ENCODE measurements at regions not wholly inside any gene's neighbourhood (a gene's known extent, or its start where the extent isn't known, plus 50 kb on each side); places are given as distances from the start of the nearest gene placed in this dataset.

- Mint-ChIP-seq H3K4me1 (no peaks in the 10 kb centered on the region), H3K36me3 (no peaks in the 10 kb centered on the region), H3K27ac (no peak overlapping the region), H3K9me3 (ENCODE audit: low read depth) (no peaks in the 10 kb centered on the region), H3K4me3 (no peak overlapping the region), H3K27me3 (no peaks in the 10 kb centered on the region)
- ATAC-seq (no peak), DNase-seq (no peak)
- CTCF ChIA-PET, result no interaction called here
Measured at GRCh38 chr10:130661419-130661818, 525.2 kb downstream of the GLRX3 start.

- Mint-ChIP-seq H3K4me3 (no peak overlapping the region), H3K4me1 (no peaks in the 10 kb centered on the region), H3K27me3 (no peaks in the 10 kb centered on the region), H3K9me3 (ENCODE audit: low read depth) (no peaks in the 10 kb centered on the region), H3K36me3 (no peaks in the 10 kb centered on the region), H3K27ac (no peak overlapping the region)
- DNase-seq (peak; percentile 16), ATAC-seq (no peak)
- CTCF ChIA-PET, result no interaction called here
Measured at GRCh38 chr10:130662775-130663174, 526.6 kb downstream of the GLRX3 start.

- Mint-ChIP-seq H3K27me3 (no peaks in the 10 kb centered on the region), H3K4me3 (no peak overlapping the region), H3K9me3 (ENCODE audit: low read depth) (no peaks in the 10 kb centered on the region), H3K36me3 (no peaks in the 10 kb centered on the region), H3K27ac (no peak overlapping the region), H3K4me1 (no peaks in the 10 kb centered on the region)
- DNase-seq (no peak), ATAC-seq (no peak)
- CTCF ChIA-PET, result no interaction called here
Measured at GRCh38 chr10:130664526-130664925, 528.3 kb downstream of the GLRX3 start.

GRCh38 chr10:130666215-130666614 is 530.0 kb downstream of the GLRX3 start:
- ATAC-seq, result no peak
- Mint-ChIP-seq H3K9me3 (ENCODE audit: low read depth) (no peaks in the 10 kb centered on the region), H3K36me3 (no peaks in the 10 kb centered on the region), H3K4me1 (no peaks in the 10 kb centered on the region), H3K27ac (no peak overlapping the region), H3K4me3 (no peak overlapping the region), H3K27me3 (no peaks in the 10 kb centered on the region)
- no peak for DNase-seq
- CTCF ChIA-PET, result no interaction called here

GRCh38 chr10:130686689-130687300 is 550.6 kb downstream of the GLRX3 start:
- Mint-ChIP-seq H3K9me3 (ENCODE audit: low read depth) (peaks cover 5% of the 10 kb centered on the region), H3K36me3 (no peaks in the 10 kb centered on the region), H3K27ac (no peak overlapping the region), H3K27me3 (no peaks in the 10 kb centered on the region), H3K4me1 (no peaks in the 10 kb centered on the region), H3K4me3 (no peak overlapping the region)
- no peak for DNase-seq
- CTCF ChIA-PET, result no interaction called here
- ATAC-seq, result no peak

- H3K36me3 Mint-ChIP-seq, result no peaks in the 10 kb centered on the region
- H3K27me3 Mint-ChIP-seq, result no peaks in the 10 kb centered on the region
- H3K4me3 Mint-ChIP-seq, result no peak overlapping the region
- no peaks in the 10 kb centered on the region for H3K4me1 Mint-ChIP-seq
- H3K9me3 Mint-ChIP-seq (ENCODE audit: low read depth), result peaks cover 5% of the 10 kb centered on the region
- H3K27ac Mint-ChIP-seq, result no peak overlapping the region
- CTCF ChIA-PET, result no interaction called here
- DNase-seq, result no peak
- no peak for ATAC-seq
Measured at GRCh38 chr10:130687566-130687965, 551.4 kb downstream of the GLRX3 start.

GRCh38 chr10:130689743-130690626 is 553.8 kb downstream of the GLRX3 start:
- H3K9me3 Mint-ChIP-seq (ENCODE audit: low read depth), result no peaks in the 10 kb centered on the region
- CTCF ChIA-PET, result no interaction called here
- DNase-seq, result no peak
- H3K4me3 Mint-ChIP-seq, result no peak overlapping the region
- no peaks in the 10 kb centered on the region for H3K4me1 Mint-ChIP-seq
- H3K36me3 Mint-ChIP-seq, result no peaks in the 10 kb centered on the region
- H3K27ac Mint-ChIP-seq, result no peak overlapping the region
- H3K27me3 Mint-ChIP-seq, result no peaks in the 10 kb centered on the region
- no peak for ATAC-seq

GRCh38 chr10:130691776-130692175 is 555.6 kb downstream of the GLRX3 start:
- CTCF ChIA-PET, result no interaction called here
- Mint-ChIP-seq H3K27me3 (no peaks in the 10 kb centered on the region), H3K4me1 (no peaks in the 10 kb centered on the region), H3K27ac (no peak overlapping the region), H3K9me3 (ENCODE audit: low read depth) (no peaks in the 10 kb centered on the region), H3K36me3 (no peaks in the 10 kb centered on the region), H3K4me3 (no peak overlapping the region)
- DNase-seq (no peak), ATAC-seq (no peak)

GRCh38 chr10:130696870-130697269 is 560.7 kb downstream of the GLRX3 start:
- Mint-ChIP-seq H3K4me3 (no peak overlapping the region), H3K9me3 (ENCODE audit: low read depth) (no peaks in the 10 kb centered on the region), H3K36me3 (no peaks in the 10 kb centered on the region), H3K27ac (no peak overlapping the region), H3K27me3 (no peaks in the 10 kb centered on the region), H3K4me1 (no peaks in the 10 kb centered on the region)
- ATAC-seq, result no peak
- CTCF ChIA-PET, result no interaction called here
- no peak for DNase-seq

GRCh38 chr10:130707389-130707979 is 571.3 kb downstream of the GLRX3 start:
- ATAC-seq (no peak), DNase-seq (no peak)
- Mint-ChIP-seq H3K27ac (no peak overlapping the region), H3K4me3 (no peak overlapping the region), H3K36me3 (no peaks in the 10 kb centered on the region), H3K9me3 (ENCODE audit: low read depth) (no peaks in the 10 kb centered on the region), H3K4me1 (no peaks in the 10 kb centered on the region), H3K27me3 (no peaks in the 10 kb centered on the region)
- CTCF ChIA-PET, result no interaction called here

- DNase-seq (no peak), ATAC-seq (no peak)
- H3K9me3 Mint-ChIP-seq (ENCODE audit: low read depth), result no peaks in the 10 kb centered on the region
- no peaks in the 10 kb centered on the region for H3K36me3 Mint-ChIP-seq
- no peak overlapping the region for H3K27ac Mint-ChIP-seq
- no peak overlapping the region for H3K4me3 Mint-ChIP-seq
- no peaks in the 10 kb centered on the region for H3K4me1 Mint-ChIP-seq
- CTCF ChIA-PET, result no interaction called here
- H3K27me3 Mint-ChIP-seq, result no peaks in the 10 kb centered on the region
Measured at GRCh38 chr10:130708465-130709070, 572.4 kb downstream of the GLRX3 start.

- CTCF ChIA-PET, result no interaction called here
Measured at GRCh38 chr10:130709415-130709814, 573.2 kb downstream of the GLRX3 start.

GRCh38 chr10:130711072-130711471 is 574.9 kb downstream of the GLRX3 start:
- DNase-seq (no peak), ATAC-seq (no peak)
- CTCF ChIA-PET, result no interaction called here
- H3K4me3 Mint-ChIP-seq, result no peak overlapping the region
- no peak overlapping the region for H3K27ac Mint-ChIP-seq
- H3K27me3 Mint-ChIP-seq, result no peaks in the 10 kb centered on the region
- no peaks in the 10 kb centered on the region for H3K4me1 Mint-ChIP-seq
- H3K9me3 Mint-ChIP-seq (ENCODE audit: low read depth), result no peaks in the 10 kb centered on the region
- no peaks in the 10 kb centered on the region for H3K36me3 Mint-ChIP-seq

More at GRCh38 chr10:130709415-130709814, 573.2 kb downstream of the GLRX3 start:
- H3K27ac Mint-ChIP-seq, result no peak overlapping the region
- no peaks in the 10 kb centered on the region for H3K4me1 Mint-ChIP-seq
- H3K27me3 Mint-ChIP-seq, result no peaks in the 10 kb centered on the region
- no peaks in the 10 kb centered on the region for H3K36me3 Mint-ChIP-seq
- H3K4me3 Mint-ChIP-seq, result no peak overlapping the region
- ATAC-seq (no peak), DNase-seq (no peak)
- no peaks in the 10 kb centered on the region for H3K9me3 Mint-ChIP-seq (ENCODE audit: low read depth)

GRCh38 chr10:130713135-130713534 is 576.9 kb downstream of the GLRX3 start:
- Mint-ChIP-seq H3K36me3 (no peaks in the 10 kb centered on the region), H3K27ac (no peak overlapping the region), H3K27me3 (no peaks in the 10 kb centered on the region), H3K4me3 (no peak overlapping the region), H3K4me1 (no peaks in the 10 kb centered on the region), H3K9me3 (ENCODE audit: low read depth) (peaks cover 3% of the 10 kb centered on the region)
- CTCF ChIA-PET, result no interaction called here
- no peak for ATAC-seq
- no peak for DNase-seq

All from activated CD8-positive, alpha-beta memory T cell treated with anti-CD3 and anti-CD28 coated beads, Interleukin-2, amount 10 ng/mL, durations not matched to agents 7 days and 5 days (primary cell).